ENCODE measurements at regions not wholly inside any gene's neighbourhood (a gene's known extent, or its start where the extent isn't known, plus 50 kb on each side); places are given as distances from the start of the nearest gene placed in this dataset.
"Not testable (repeated sequence)": the region's sequence is repeated elsewhere in the genome, so short reads cannot be mapped to it uniquely, and the experiment has no call there.

DNA sequence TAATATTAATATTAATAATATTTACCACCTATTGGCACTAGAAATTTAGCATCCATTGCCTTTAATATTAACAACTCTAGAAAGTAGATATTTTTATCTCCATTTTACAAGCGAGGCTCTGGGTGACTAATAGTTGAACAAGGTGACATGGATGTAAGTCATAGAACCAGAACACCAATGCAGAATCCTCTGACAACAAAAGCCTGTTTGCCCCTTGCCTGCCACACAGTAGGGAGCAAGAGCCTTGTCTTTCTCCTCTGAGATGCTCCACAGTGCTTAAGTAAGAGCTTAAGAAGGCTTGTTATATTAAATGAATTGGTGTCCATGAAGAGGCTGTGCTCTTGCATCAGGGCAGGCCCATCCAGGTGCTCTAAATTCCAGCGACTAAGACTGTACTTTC lies 51.2 kb upstream of the LBX1 start:
- DNase-seq = no peak

DNA sequence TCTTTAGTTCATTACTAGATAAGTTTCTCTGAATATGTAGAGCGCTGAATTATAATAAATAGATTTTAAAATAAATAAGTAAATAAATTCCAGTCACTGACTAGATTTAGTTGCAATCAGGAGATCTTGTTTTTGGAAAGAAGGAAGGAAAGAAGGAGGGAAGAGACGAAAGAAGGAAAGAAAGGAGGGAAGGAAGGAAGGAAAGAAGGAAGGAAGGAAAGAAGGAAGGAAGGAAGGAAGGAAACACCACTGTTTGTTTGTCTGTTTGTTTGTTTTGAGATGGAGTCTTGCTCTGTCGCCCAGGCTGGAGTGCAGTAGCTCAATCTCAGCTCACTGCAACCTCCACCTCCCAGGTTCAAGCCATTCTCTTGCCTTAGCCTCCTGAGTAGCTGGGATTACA lies 51.7 kb upstream of the LBX1 start:
- not testable (repeated sequence) for DNase-seq

DNA sequence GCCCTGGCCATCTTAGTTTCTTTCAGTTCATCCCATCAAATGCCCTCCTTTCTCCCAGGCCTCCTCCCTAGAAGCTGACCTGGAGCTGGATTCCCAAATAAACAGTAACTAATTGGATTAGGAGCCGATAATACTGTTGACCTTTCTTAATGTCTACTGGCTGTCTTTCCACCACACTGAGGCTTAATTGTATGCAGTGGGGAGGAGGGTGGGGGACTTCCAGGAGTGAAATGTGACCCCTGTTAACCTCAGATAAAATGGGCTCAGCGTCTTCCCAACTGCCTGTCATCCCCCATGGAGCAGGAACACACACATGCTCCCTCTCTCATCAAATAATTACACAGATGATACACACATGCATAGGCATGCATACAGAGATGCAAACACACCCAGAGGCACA lies 53.7 kb upstream of the LBX1 start:
- no peak for DNase-seq

DNA sequence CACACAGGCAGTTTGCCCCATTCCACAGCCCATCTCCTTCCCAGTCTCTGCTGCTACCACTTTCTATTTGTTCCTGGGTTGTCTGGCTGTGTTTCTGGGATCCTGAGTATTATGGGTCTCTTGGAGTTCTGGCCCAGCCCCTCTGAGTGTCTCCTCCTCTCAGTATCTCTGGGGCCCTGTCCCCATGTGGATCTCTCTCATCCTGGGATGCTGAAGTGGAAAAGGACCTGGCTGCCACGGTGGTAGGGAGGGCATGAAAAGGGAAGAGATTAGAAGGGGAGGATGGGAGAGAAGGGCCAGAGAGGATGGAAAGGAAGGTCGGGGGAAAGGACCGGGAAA lies 54.5 kb upstream of the LBX1 start:
- no peak for DNase-seq

DNA sequence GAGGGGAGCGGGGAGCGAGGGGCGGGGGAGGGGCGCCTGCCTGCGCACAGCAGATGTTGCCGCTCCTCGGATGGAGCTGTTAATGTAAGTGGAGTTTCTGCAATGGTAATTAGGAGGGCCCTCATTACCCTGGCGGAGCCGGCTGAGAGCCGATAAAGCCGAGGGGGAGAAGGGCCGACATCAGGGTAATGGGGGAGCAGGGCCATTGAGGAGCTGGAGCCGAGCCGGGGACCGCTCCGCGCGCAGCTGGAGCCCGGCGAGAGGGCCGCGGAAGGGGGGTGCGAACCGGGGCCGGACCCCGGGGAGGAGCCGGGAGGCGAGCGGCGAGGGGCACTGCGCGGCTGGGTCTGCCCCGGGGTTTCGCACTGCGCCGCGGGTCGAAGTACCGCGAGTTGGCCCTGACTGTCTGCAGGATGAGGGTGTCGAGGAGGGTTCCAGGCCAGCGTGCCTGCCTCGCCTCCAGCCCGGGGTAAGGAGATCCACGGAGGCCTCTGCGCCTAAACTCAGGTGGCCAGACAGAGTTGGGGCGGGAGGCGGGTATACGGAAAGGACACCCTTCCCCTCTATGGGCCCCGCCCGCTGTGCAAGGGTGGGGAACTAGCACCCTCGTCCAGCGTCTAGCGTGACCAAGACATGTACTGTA lies 55.0 kb upstream of the LBX1 start:
- DNase-seq = no peak

DNA sequence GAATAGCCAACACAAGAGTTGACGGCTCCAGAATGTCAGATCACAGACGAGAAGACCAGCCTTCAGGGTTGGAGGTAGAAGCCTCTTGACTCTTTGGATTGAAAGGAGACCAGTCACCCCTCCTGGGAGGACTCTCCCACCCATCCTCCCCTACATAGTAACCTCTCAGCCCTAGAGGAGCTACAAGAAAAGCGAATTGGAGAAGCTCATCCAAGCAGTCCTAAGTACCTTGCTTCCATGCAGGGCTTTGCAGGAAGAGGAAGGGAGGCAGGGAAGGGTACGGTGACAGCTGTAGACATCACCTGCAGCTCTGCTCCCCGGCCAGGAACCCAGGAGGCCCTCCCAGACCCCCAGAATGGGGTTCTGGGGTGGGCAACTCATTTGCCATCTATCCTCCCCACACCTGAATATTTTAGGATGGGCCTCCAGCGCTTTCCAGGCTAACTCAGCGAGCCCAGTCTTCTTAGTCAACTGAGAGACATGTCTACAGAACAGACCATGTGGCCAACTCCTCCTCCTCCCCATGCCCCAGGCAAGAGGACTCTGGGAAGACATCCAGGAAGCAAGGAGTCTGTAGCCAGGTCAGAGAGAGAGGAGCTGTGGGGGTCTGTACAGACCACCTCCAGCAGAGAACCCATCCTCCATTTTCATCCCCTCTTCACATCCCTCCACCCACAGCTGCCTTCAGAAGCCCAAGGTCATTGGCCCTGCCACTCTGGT lies 55.6 kb upstream of the LBX1 start:
- DNase-seq = no peak

DNA sequence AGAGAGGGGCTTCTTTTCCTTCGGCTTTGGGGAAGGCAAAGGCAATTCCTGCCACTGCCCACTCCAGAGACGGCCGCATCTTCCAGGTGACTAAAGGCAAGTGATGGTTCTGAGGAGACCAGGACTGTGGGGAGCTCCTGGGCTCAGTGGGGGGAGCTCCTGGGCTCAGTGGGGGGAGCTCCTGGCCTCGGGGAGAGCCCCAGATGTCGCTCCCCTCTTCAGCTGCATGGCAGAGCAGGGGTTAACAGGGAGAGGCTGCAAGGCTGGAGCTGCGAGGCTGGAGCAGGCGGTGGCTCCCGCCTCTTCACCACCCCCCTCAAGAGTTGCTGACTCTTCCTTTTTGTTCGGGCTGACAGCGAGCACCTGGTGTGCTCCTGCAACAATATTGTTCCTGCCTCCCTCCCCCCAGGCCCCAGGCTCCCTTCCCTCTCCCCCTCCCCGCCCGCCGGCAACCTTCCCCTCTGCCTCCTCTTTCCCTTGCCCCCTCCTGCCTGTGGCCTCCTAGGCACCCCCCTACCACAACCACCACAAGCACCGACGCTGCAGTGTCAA lies 56.3 kb upstream of the LBX1 start:
- DNase-seq = no peak

DNA sequence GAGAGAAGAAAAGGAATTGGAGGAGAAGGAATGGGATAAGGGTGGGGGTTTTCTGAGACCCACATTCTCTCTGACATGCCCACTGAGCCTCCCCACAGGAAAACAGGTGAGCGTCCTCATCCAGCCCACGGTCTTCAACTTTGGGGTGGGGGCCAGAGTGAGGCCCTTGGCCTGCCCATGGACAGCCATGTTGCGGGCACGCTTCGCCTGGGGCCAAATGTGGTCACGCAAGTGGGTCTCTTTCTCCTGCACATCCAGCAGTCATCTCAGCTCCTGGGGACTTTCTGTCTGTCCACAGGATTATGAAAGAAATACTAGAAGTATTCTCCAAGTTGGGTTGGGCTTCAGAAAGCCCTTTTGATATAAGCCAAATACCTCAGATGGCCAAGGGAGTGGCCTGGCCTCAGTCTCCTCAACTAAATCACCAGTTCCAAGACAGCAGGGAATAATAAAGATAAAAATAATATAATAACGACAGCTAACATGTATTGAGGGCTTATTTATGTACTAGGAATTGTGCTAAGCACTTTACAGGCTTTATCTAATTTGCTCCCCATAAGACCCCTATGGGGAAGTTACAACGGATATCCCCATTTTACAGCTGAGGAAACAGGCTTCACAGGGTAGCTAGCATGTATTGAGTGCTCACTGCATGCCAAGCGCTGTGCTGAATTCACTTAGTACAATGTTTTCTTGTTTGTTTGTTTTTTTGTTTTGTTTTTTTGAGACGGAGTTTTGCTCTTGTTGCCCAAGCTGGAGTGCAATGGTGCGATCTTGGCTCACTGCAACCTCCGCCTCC lies 57.2 kb upstream of the LBX1 start:
- DNase-seq = no peak

GRCh38 chr10:101287183-101287996 lies 58.1 kb upstream of the LBX1 start:
- no peak for DNase-seq

- no peak for DNase-seq
Observed at GRCh38 chr10:101287997-101288635, 58.9 kb upstream of the LBX1 start.

DNA sequence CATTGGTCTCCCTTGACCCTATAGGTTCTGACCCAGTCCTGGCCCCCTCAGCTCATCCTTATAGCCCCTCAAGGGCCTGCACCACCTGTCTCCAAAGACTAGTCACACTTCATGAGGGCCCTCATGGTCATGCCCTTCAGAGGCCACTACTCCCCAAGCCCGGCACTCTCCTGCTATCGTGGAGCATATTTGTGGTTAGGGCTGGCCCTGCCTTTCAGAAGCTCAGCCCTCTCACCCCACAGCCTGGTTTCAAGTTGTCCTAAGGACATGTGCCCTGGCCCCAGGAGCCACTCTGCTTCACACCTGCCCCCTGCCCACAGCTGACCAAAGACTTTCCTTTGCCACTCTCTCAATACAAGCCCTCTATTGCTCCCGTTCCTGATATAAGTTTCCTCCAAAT lies 60.3 kb upstream of the LBX1 start:
- DNase-seq = no peak

GRCh38 chr10:101290431-101290830 lies 61.2 kb upstream of the LBX1 start:
- DNase-seq = no peak

DNA sequence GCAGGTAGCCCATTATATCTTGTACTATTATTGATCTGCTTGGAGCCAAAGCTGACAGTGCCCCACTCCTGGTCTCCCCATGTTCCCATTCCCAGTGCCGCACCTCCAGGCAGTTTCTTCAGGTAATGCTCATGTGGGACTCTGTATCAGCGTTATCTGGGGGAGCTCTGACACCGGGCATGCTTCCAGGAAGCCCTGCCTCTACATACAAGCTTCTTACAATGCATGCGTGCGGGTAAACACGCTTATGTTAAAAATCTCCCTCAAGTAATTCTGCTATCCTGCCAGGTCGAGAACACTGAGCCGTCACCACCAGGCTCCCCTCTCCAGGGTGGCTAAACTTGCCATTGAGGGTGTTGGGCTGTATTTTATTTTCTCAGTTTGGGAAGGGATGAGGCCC lies 61.6 kb upstream of the LBX1 start:
- DNase-seq = no peak

GRCh38 chr10:101291331-101292193 lies 62.3 kb upstream of the LBX1 start:
- peak in 1 of 2 experiments; percentile 42 for DNase-seq

DNA sequence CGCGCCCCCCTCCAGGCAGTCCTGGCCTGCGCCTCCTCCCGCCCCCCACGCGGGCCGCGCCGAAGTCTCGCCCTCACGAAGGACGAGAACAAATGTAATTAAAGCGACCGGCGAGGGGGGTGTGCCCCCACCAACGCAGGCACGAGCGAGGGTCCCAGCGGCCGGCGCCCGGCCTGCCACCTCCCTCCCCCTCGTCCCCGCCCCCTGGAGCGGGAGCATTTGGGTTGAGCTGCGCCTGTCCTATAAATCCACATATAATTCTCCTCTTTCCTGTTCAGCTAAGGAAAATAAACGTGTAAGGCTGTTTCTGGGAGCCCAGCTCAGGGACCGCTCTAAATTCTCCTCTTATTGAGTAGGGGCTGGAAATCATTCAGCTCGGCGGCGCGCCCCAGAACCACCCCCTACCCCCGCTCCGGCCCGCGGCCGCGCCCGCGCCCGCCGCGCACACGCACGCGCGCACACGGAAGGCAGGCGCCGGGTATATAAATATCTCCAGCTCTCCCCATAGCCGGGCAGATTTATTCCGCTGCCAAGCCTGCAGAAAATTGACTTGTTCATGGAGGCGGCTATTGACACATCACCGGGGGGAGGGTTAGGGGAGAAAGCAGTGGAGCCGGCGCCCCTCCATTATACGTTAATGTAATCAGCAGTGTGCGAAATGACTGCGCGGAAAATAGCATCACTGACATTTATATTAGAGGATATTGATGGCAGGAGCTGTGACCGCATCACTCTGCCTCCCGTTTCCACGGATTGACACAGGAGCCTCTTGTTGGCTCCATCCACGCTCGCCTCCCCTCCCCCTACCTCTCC lies 61.6 kb upstream of the BTRC start:
- DNase-seq = peak; percentile 12 to 61

- DNase-seq = peak in 1 of 2 experiments; percentile 30
Observed at GRCh38 chr10:101293007-101293723, 60.8 kb upstream of the BTRC start.

- no peak for DNase-seq
Observed at GRCh38 chr10:101294109-101294508, 59.9 kb upstream of the BTRC start.

- no peak for DNase-seq
Observed at GRCh38 chr10:101295261-101295660, 58.7 kb upstream of the BTRC start.

DNA sequence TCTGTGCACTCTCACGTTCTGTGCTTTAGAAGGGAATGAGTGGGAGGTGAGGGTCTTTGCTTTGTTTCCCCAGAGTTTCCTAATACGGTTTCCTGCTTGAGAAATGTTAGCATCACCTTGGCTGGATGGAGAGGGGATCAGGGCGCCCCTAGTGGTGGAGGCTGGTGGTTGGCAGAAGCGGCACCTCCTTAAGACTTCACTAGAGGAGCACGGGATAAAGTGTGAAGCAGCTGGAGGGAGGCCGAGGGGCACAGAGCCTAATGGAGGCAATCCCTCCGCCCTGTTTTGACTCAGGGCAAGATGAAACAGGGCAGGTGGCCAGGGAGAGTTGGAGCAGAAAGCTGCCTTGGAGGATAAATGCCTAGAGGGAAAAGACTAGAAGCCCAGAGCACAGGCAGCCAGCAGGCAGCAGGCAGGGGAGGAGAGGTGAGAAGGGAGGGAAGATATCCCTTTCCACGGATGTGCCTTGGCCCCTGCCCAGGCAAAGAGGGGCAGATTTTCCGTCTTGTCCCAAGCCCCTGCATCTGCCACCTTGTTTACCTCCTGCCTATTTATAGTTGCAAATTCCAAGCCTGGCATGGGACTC lies 56.0 kb upstream of the BTRC start:
- DNase-seq = no peak

Measured in cerebellar nuclear complex (tissue), 1 donor.